HEK293 (cell line): ENCODE measurements at regions not wholly inside any gene's neighbourhood (a gene's known extent, or its start where the extent isn't known, plus 50 kb on each side); places are given as distances from the start of the nearest gene placed in this dataset.

Source experiments
- CTCF ChIA-PET: fragments of 350-600 bp; formaldehyde crosslinking; extraction: SDS; loops from one replicate; lab custom pipeline; 2021; ENCODE audit warnings: antibody characterized with exemption; lab: Yijun Ruan, JAX
- POLR2A ChIA-PET: fragments of 300-600 bp; formaldehyde crosslinking; extraction: SDS; loops from one replicate; lab custom pipeline; 2020; ENCODE audit warnings: antibody characterized with exemption, inconsistent platforms; lab: Yijun Ruan, JAX
- H3K27ac ChIP-seq: fragments of 200-500 bp; sonication (Bioruptor generic); 2 replicates; pipeline ENCODE4 v1.5.1; 2014; ENCODE audit warnings: low read depth, low read length, control low read depth, inconsistent platforms; ENCODE audit errors: extremely low read depth
- H3K36me3 ChIP-seq, 2 experiments: fragments of 200-500 bp in 1 of 2; sonication (Bioruptor generic) in 1 of 2; 1 replicate in 1 of 2; 2 replicates in 1 of 2; pipeline ENCODE4 v1.5.1; 2014 to 2017; ENCODE audit warnings: inconsistent platforms in 2 of 2, low read length in 2 of 2; ENCODE audit not compliant: control insufficient read depth in 2 of 2, insufficient read depth in 1 of 2
- H3K4me1 ChIP-seq: fragments of 200-500 bp; sonication (Bioruptor generic); 2 replicates; pipeline ENCODE4 v1.5.1; 2014; ENCODE audit warnings: mild to moderate bottlenecking, low read length, inconsistent platforms; ENCODE audit not compliant: control insufficient read depth, insufficient read depth
- H3K4me3 ChIP-seq: 2 replicates; pipeline ENCODE4 v1.5.1; 2011; ENCODE audit warnings: low read depth, mild to moderate bottlenecking, control low read depth, low read length, moderate library complexity
- H3K9me3 ChIP-seq: fragments of 200-500 bp; sonication (Bioruptor generic); 2 replicates; pipeline ENCODE4 v1.5.1; 2014; ENCODE audit warnings: low read depth, low read length, inconsistent platforms; ENCODE audit not compliant: control insufficient read depth, insufficient read depth
- CTCF ChIP-seq: fragments of 450-650 bp; formaldehyde crosslinking; IDR thresholded peaks from 2 replicates; pipeline ENCODE4 v1.5.1; 2016; ENCODE audit warnings: missing biosample characterization, missing genetic modification characterization
- FEZF1 ChIP-seq: fragments of 450-650 bp; formaldehyde crosslinking; IDR thresholded peaks from 2 replicates; pipeline ENCODE4 v1.5.1; 2016; ENCODE audit warnings: missing biosample characterization, missing genetic modification characterization
- HOXA7 ChIP-seq: sonication (generic); formaldehyde crosslinking; IDR thresholded peaks from 2 replicates; pipeline ENCODE4 v1.8.1; 2022; ENCODE audit warnings: missing genetic modification reagents, borderline replicate concordance
- IKZF3 ChIP-seq: fragments of 450-650 bp; IDR thresholded peaks from 2 replicates; pipeline ENCODE4 v1.5.0; 2018; ENCODE audit warnings: missing biosample characterization, mild to moderate bottlenecking, missing genetic modification characterization, moderate library complexity
- KLF10 ChIP-seq: fragments of 450-650 bp; IDR thresholded peaks from 2 replicates; pipeline ENCODE4 v1.5.1; 2018; ENCODE audit warnings: missing biosample characterization, mild to moderate bottlenecking, missing genetic modification characterization
- KLF8 ChIP-seq: fragments of 450-650 bp; formaldehyde crosslinking; IDR thresholded peaks from 2 replicates; pipeline ENCODE4 v1.5.1; 2016; ENCODE audit warnings: missing biosample characterization, missing genetic modification characterization
- KLF9 ChIP-seq: fragments of 450-650 bp; formaldehyde crosslinking; IDR thresholded peaks from 2 replicates; pipeline ENCODE4 v1.5.1; 2016; ENCODE audit warnings: missing biosample characterization, missing genetic modification characterization, low read depth
- MEIS1 ChIP-seq: sonication (generic); formaldehyde crosslinking; IDR thresholded peaks from 2 replicates; pipeline ENCODE4 v1.8.1; 2022; ENCODE audit warnings: missing genetic modification reagents, mild to moderate bottlenecking, borderline replicate concordance
- PATZ1 ChIP-seq: fragments of 450-650 bp; formaldehyde crosslinking; IDR thresholded peaks from 2 replicates; pipeline ENCODE4 v1.5.1; 2016; ENCODE audit warnings: missing biosample characterization, missing genetic modification characterization
- SCRT1 ChIP-seq: fragments of 450-650 bp; formaldehyde crosslinking; IDR thresholded peaks from 2 replicates; pipeline ENCODE4 v1.5.1; 2016; ENCODE audit warnings: missing biosample characterization, missing genetic modification characterization, borderline replicate concordance
- ZBTB1 ChIP-seq: fragments of 450-650 bp; formaldehyde crosslinking; IDR thresholded peaks from 2 replicates; pipeline ENCODE4 v1.5.1; 2016; ENCODE audit warnings: missing biosample characterization, missing genetic modification characterization
- ZBTB17 ChIP-seq: fragments of 450-650 bp; formaldehyde crosslinking; IDR thresholded peaks from 2 replicates; pipeline ENCODE4 v1.5.1; 2016; ENCODE audit warnings: missing biosample characterization, missing genetic modification characterization
- ZFP37 ChIP-seq: fragments of 450-650 bp; formaldehyde crosslinking; IDR thresholded peaks from 2 replicates; pipeline ENCODE4 v1.5.1; 2016; ENCODE audit warnings: missing biosample characterization, missing genetic modification characterization
- ZIC2 ChIP-seq: fragments of 450-650 bp; formaldehyde crosslinking; IDR thresholded peaks from 2 replicates; pipeline ENCODE4 v1.5.1; 2016; ENCODE audit warnings: missing biosample characterization, missing genetic modification characterization
- ZNF121 ChIP-seq: fragments of 450-650 bp; formaldehyde crosslinking; IDR thresholded peaks from 2 replicates; pipeline ENCODE4 v1.5.1; 2016; ENCODE audit warnings: missing biosample characterization, missing genetic modification characterization
- ZNF280D ChIP-seq: fragments of 450-650 bp; formaldehyde crosslinking; IDR thresholded peaks from 2 replicates; pipeline ENCODE4 v1.5.1; 2016; ENCODE audit warnings: missing biosample characterization, missing genetic modification characterization
- ZNF366 ChIP-seq: fragments of 450-650 bp; formaldehyde crosslinking; conservative IDR thresholded peaks from 2 replicates; pipeline ENCODE4 v1.5.1; 2016; ENCODE audit warnings: missing biosample characterization, missing genetic modification characterization
- ZNF423 ChIP-seq: fragments of 450-650 bp; formaldehyde crosslinking; IDR thresholded peaks from 2 replicates; pipeline ENCODE4 v1.5.1; 2016; ENCODE audit warnings: missing biosample characterization, missing genetic modification characterization
- ZNF558 ChIP-seq: fragments of 450-650 bp; formaldehyde crosslinking; IDR thresholded peaks from 2 replicates; pipeline ENCODE4 v1.5.1; 2016; ENCODE audit warnings: missing biosample characterization, missing genetic modification characterization
- ZNF571 ChIP-seq: fragments of 450-650 bp; formaldehyde crosslinking; IDR thresholded peaks from 2 replicates; pipeline ENCODE4 v1.5.0; 2017; ENCODE audit warnings: missing biosample characterization, missing genetic modification characterization
- ZNF596 ChIP-seq: fragments of 450-650 bp; IDR thresholded peaks from 2 replicates; pipeline ENCODE4 v1.5.0; 2018; ENCODE audit warnings: missing biosample characterization, mild to moderate bottlenecking, missing genetic modification characterization, moderate library complexity
- ZNF623 ChIP-seq: fragments of 450-650 bp; formaldehyde crosslinking; IDR thresholded peaks from 2 replicates; pipeline ENCODE4 v1.5.1; 2016; ENCODE audit warnings: missing biosample characterization, missing genetic modification characterization
- ZNF629 ChIP-seq: fragments of 450-650 bp; formaldehyde crosslinking; IDR thresholded peaks from 2 replicates; pipeline ENCODE4 v1.5.1; 2017; ENCODE audit warnings: missing biosample characterization, missing genetic modification characterization
- ZNF654 ChIP-seq: fragments of 450-650 bp; formaldehyde crosslinking; IDR thresholded peaks from 2 replicates; pipeline ENCODE4 v1.5.1; 2016; ENCODE audit warnings: low read depth, missing biosample characterization, missing genetic modification characterization
- ZNF658 ChIP-seq: fragments of 450-650 bp; formaldehyde crosslinking; IDR thresholded peaks from 2 replicates; pipeline ENCODE4; 2016; ENCODE audit warnings: missing biosample characterization, missing genetic modification characterization
- ZNF747 ChIP-seq: fragments of 450-650 bp; formaldehyde crosslinking; IDR thresholded peaks from 2 replicates; pipeline ENCODE4 v1.5.1; 2016; ENCODE audit warnings: missing biosample characterization, missing genetic modification characterization
- ZNF776 ChIP-seq: fragments of 450-650 bp; formaldehyde crosslinking; IDR thresholded peaks from 2 replicates; pipeline ENCODE4 v1.5.0; 2017; ENCODE audit warnings: missing biosample characterization, missing genetic modification characterization, borderline replicate concordance
- TF ChIP-seq, protein P1 (sequence below): fragments of 450-650 bp; formaldehyde crosslinking; IDR thresholded peaks from 2 replicates; pipeline ENCODE4 v1.5.0; 2017; ENCODE audit warnings: missing biosample characterization, missing genetic modification characterization, borderline replicate concordance

GRCh38 chr3:113092746-113093145 is 102.0 kb downstream of the GTPBP8 start:
- Histone ChIP-seq H3K4me3 (no peak overlapping the region), H3K36me3 (no peaks in the 10 kb centered on the region), H3K27ac (no peak overlapping the region), H3K9me3 (no peaks in the 10 kb centered on the region), H3K4me1 (no peaks in the 10 kb centered on the region)
- TF ChIP-seq ZNF629 (tag by site-specific recombination) (no peak), ZNF121 (tag by site-specific recombination) (no peak), ZNF366 (tag by site-specific recombination) (no peak), ZBTB1 (tag by site-specific recombination) (no peak), ZFP37 (no peak), CTCF (tag by site-specific recombination) (no peak), FEZF1 (no peak), KLF8 (tag by site-specific recombination) (no peak), ZNF747 (tag by site-specific recombination) (no peak), KLF9 (tag by site-specific recombination) (no peak), ZNF280D (tag by site-specific recombination) (no peak), ZNF558 (tag by site-specific recombination) (no peak), ZIC2 (tag by site-specific recombination) (no peak), HOXA7 (CRISPR knock-in tag) (no peak), ZNF654 (tag by site-specific recombination) (no peak), KLF10 (tag by site-specific recombination) (no peak), ZNF623 (no peak)
- TF ChIP-seq, protein P1, sequence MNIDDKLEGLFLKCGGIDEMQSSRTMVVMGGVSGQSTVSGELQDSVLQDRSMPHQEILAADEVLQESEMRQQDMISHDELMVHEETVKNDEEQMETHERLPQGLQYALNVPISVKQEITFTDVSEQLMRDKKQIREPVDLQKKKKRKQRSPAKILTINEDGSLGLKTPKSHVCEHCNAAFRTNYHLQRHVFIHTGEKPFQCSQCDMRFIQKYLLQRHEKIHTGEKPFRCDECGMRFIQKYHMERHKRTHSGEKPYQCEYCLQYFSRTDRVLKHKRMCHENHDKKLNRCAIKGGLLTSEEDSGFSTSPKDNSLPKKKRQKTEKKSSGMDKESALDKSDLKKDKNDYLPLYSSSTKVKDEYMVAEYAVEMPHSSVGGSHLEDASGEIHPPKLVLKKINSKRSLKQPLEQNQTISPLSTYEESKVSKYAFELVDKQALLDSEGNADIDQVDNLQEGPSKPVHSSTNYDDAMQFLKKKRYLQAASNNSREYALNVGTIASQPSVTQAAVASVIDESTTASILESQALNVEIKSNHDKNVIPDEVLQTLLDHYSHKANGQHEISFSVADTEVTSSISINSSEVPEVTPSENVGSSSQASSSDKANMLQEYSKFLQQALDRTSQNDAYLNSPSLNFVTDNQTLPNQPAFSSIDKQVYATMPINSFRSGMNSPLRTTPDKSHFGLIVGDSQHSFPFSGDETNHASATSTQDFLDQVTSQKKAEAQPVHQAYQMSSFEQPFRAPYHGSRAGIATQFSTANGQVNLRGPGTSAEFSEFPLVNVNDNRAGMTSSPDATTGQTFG (tag by site-specific recombination), result no peak
- ChIA-PET POLR2A (no interaction called here), CTCF (no interaction called here)

GRCh38 chr3:113094337-113095221 is 103.8 kb downstream of the GTPBP8 start:
- Histone ChIP-seq H3K4me1 (no peaks in the 10 kb centered on the region), H3K27ac (no peak overlapping the region), H3K36me3 (no peaks in the 10 kb centered on the region), H3K9me3 (no peaks in the 10 kb centered on the region), H3K4me3 (no peak overlapping the region)
- CTCF ChIA-PET, result interaction anchor here (0.6 kb wide), 1 partner anchor 402 kb away, joined by 4 read pairs; no protein-coding TSS in a partner anchor
- POLR2A ChIA-PET, result no interaction called here
- TF ChIP-seq ZBTB17 (tag by site-specific recombination), result no peak
- TF ChIP-seq SCRT1, result no peak
- TF ChIP-seq ZNF571 (tag by site-specific recombination), result no peak
- TF ChIP-seq MEIS1 (CRISPR knock-in tag), result no peak
- no peak for TF ChIP-seq ZNF776 (tag by site-specific recombination)
- no peak for TF ChIP-seq IKZF3 (tag by site-specific recombination)
- no peak for TF ChIP-seq PATZ1 (tag by site-specific recombination)
- TF ChIP-seq ZNF423 (tag by site-specific recombination), result no peak
- no peak for TF ChIP-seq ZNF596 (tag by site-specific recombination)
- TF ChIP-seq ZNF658, result no peak
